ENCODE measurements at regions not wholly inside any gene's neighbourhood (a gene's known extent, or its start where the extent isn't known, plus 50 kb on each side); places are given as distances from the start of the nearest gene placed in this dataset.
"Not testable (repeated sequence)": the region's sequence is repeated elsewhere in the genome, so short reads cannot be mapped to it uniquely, and the experiment has no call there.

GRCh38 chr7:83263442-83264034 is 100.9 kb upstream of the PCLO start:
- not testable (repeated sequence) for H3K9me3 ChIP-seq (ENCODE audit: control insufficient read depth, low read length); DNase-seq; H3K4me1 ChIP-seq (ENCODE audit: control insufficient read depth, insufficient read depth, low read length); H3K27me3 ChIP-seq (ENCODE audit: control insufficient read depth, insufficient read depth); H3K4me3 ChIP-seq (ENCODE audit: low read length); ATAC-seq; H3K27ac ChIP-seq (ENCODE audit: low read length)
- intact Hi-C loops (cut with DNase I) = loop anchor here in 1 of 4 donors (10.0 kb wide), 1 partner anchor 449 kb away; no protein-coding TSS in a partner anchor
- WGBS = 82% methylated on average over 10 of the region's 10 CpGs

DNA sequence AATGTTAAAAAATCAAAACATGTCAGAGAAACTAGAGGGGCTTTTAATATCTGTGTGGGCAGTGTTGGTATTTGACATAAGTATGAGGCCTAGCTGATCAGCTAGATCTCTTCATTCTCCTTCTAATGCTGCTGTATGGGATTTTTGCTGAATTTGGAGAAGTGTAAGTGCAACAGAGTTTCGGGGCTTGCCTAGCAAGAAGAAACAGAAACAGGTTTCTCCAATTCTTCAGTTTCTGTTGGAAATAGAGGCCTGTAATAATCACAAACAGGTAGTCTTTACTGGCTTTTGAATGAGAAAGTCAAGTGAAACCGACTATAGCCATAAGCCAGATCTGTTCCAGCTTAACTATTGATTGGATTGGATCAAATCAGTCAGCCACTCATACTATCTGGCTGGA is 96.4 kb upstream of the PCLO start:
- no peak for DNase-seq
- Histone ChIP-seq H3K4me1 (ENCODE audit: control insufficient read depth, insufficient read depth, low read length) (no peaks in the 10 kb centered on the region), H3K27me3 (ENCODE audit: control insufficient read depth, insufficient read depth) (no peaks in the 10 kb centered on the region), H3K4me3 (ENCODE audit: low read length) (no peak overlapping the region), H3K27ac (ENCODE audit: low read length) (no peak overlapping the region), H3K9me3 (ENCODE audit: control insufficient read depth, low read length) (no peaks in the 10 kb centered on the region)
- 80% methylated on average over 2 of the region's 2 CpGs for WGBS
- ATAC-seq = no peak
- intact Hi-C loops (cut with DNase I) = no loop called here

DNA sequence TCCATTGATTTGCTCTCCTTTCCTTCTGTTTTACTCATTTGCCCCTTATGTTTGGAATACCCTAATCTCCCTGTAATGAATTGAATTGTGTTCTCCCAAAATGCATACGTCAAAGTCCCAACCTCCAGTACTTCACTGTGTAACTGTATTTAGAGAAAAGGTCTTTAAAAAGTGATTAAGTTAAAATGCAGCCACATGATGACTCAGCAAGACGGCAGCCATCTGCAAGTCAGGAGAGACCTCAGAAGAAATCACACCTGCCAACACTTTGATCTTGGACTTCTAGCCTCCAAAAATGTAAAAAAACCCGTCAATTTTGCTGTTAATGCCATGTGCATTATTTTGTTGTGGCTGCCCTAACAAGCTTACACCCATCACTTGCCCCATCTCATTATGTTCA is 85.3 kb upstream of the PCLO start:
- Histone ChIP-seq H3K4me1 (ENCODE audit: control insufficient read depth, insufficient read depth, low read length) (no peaks in the 10 kb centered on the region), H3K4me3 (ENCODE audit: low read length) (no peak overlapping the region), H3K9me3 (ENCODE audit: control insufficient read depth, low read length) (no peaks in the 10 kb centered on the region), H3K27ac (ENCODE audit: low read length) (no peak overlapping the region), H3K27me3 (ENCODE audit: control insufficient read depth, insufficient read depth) (no peaks in the 10 kb centered on the region)
- DNase-seq (no peak), ATAC-seq (no peak)
- 75% methylated on average over 3 of the region's 3 CpGs for WGBS
- intact Hi-C loops (cut with DNase I) = no loop called here

GRCh38 chr7:83219231-83219630 is 56.5 kb upstream of the PCLO start:
- DNase-seq = peak in 1 of 3 donors; percentile 21
- 85% methylated on average over 5 of the region's 5 CpGs for WGBS
- intact Hi-C loops (cut with DNase I); H3K27me3 ChIP-seq (ENCODE audit: control insufficient read depth, insufficient read depth); H3K9me3 ChIP-seq (ENCODE audit: control insufficient read depth, low read length); H3K27ac ChIP-seq (ENCODE audit: low read length); ATAC-seq; H3K4me1 ChIP-seq (ENCODE audit: control insufficient read depth, insufficient read depth, low read length); H3K4me3 ChIP-seq (ENCODE audit: low read length): not testable (repeated sequence)

DNA sequence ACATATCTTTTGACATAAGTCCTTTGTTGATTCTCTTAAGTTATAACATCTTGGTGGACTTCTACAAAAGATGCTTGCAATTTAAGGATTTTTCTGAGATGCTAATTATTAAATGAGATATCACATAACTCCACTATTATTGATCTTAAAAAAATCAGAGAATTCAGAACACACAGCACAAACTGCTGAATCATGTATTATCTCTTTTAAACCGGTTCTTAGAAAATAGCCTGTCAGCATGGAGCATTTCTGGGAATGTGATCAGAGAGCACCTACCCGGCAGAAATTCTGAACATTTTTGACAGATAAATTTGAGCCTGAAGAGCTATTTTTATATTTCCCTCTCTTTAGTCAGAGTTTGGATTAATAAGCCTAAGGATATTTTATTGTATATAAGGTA is 50.2 kb upstream of the PCLO start:
- Histone ChIP-seq H3K4me3 (ENCODE audit: low read length) (no peak overlapping the region), H3K27ac (ENCODE audit: low read length) (no peak overlapping the region), H3K4me1 (ENCODE audit: control insufficient read depth, insufficient read depth, low read length) (no peaks in the 10 kb centered on the region), H3K27me3 (ENCODE audit: control insufficient read depth, insufficient read depth) (no peaks in the 10 kb centered on the region), H3K9me3 (ENCODE audit: control insufficient read depth, low read length) (no peaks in the 10 kb centered on the region)
- ATAC-seq = no peak
- 41% methylated on average over 2 of the region's 2 CpGs for WGBS
- intact Hi-C loops (cut with DNase I) = no loop called here
- DNase-seq = no peak

Measured in right cardiac atrium (tissue), 5 donors.